ENCODE measurements at regions not wholly inside any gene's neighbourhood (a gene's known extent, or its start where the extent isn't known, plus 50 kb on each side); places are given as distances from the start of the nearest gene placed in this dataset.

DNA sequence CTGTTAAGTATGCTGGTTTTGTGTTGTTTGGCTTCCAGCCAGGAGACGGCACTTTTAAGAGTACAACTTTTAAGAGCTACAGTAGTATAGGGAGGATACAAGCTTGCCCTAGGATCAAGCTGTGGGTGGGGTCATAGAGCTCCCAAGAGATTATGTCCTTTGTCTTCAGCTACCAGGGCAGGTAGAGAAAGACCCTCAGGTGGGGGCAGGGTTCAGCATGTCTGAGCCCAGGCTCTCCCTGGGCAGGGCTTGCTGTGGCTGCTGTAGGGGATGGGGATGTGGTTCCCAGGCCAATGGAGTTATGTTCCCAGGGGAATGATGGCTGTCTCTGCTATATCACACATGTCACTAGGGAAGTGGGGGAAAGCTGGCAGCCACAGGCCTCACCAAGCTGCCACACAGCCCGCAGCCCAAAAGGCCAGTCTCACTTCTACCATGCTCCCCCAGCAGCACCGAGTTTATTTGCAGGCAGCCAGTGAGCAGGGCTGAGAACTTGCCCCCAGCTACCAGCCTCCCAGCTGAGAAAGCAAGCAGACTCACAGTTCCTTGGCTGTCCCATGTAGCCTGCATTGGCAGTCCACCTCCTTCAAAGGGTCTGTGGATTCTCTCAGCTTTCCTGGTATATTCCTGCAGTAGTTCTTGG is 105.7 kb upstream of the ERBB4 start:
- Mint-ChIP-seq H3K27ac (no peak overlapping the region), H3K4me1 (peaks cover 28% of the 10 kb centered on the region), H3K27me3 (ENCODE audit: insufficient read depth, low read depth) (peaks cover 3% of the 10 kb centered on the region), H3K36me3 (peaks cover 2% of the 10 kb centered on the region), H3K9me3 (peaks cover 5% of the 10 kb centered on the region), H3K4me3 (no peak overlapping the region)
- Histone ChIP-seq H3F3A (ENCODE audit: low read depth) (no peaks in the 10 kb centered on the region), H4K20me1 (ENCODE audit: low read depth) (no peaks in the 10 kb centered on the region), H3K4me2 (no peak overlapping the region), H3K9ac (no peak overlapping the region), H3K27me3 (no peaks in the 10 kb centered on the region), H3K79me2 (ENCODE audit: low read depth) (no peaks in the 10 kb centered on the region), H3K4me1 (peaks cover 12% of the 10 kb centered on the region), H3K27ac (no peak overlapping the region), H3K36me3 (no peaks in the 10 kb centered on the region), H3K9me3 (ENCODE audit: low read depth) (no peaks in the 10 kb centered on the region), H3K4me3 (no peak overlapping the region), H2AFZ (replicated peaks) (peak overlapping the region; percentile 93)
- DNase-seq (ENCODE audit: low spot score) = no peak
- TF ChIP-seq EZH2phosphoT487 (IDR thresholded peaks at IDR 0.05) (no peak), CTCF (IDR thresholded peaks at IDR 0.05) (no peak), EZH2 (IDR thresholded peaks at IDR 0.05) (no peak)

DNA sequence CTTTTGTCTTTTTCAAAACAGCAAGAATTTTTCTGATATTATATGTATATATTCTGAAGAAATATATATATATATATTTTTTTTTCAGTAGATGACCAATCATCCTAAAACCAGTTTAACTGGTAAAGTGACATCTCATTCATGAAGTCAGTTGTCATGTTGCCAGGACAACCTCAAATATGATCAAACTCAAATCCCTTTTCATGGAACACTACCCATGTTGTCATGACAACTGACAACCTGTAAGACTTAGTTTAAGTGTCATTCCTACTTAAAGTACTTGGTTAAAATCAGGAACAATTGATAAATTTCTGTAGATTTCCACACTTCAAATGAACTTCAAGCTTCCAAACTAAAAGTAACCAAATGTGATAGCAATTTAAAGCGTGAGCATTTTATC is 101.8 kb upstream of the ERBB4 start:
- H3K4me3 Mint-ChIP-seq = no peak overlapping the region

GRCh38 chr2:212638694-212639093 is 100.1 kb upstream of the ERBB4 start:
- H3K36me3 ChIP-seq = no peaks in the 10 kb centered on the region

More for the DNA sequence above, 101.8 kb upstream of the ERBB4 start:
- Histone ChIP-seq H3K36me3 (no peaks in the 10 kb centered on the region), H4K20me1 (ENCODE audit: low read depth) (no peaks in the 10 kb centered on the region), H3K4me2 (no peak overlapping the region), H3K4me1 (peaks cover 12% of the 10 kb centered on the region), H3K9me3 (ENCODE audit: low read depth) (no peaks in the 10 kb centered on the region), H3K27me3 (no peaks in the 10 kb centered on the region), H3K79me2 (ENCODE audit: low read depth) (no peaks in the 10 kb centered on the region), H3K4me3 (no peak overlapping the region), H3K27ac (no peak overlapping the region), H2AFZ (replicated peaks) (no peak overlapping the region), H3F3A (ENCODE audit: low read depth) (no peaks in the 10 kb centered on the region), H3K9ac (no peak overlapping the region)
- H3K36me3 Mint-ChIP-seq = peaks cover 2% of the 10 kb centered on the region
- H3K27me3 Mint-ChIP-seq (ENCODE audit: insufficient read depth, low read depth) = peaks cover 3% of the 10 kb centered on the region
- peaks cover 23% of the 10 kb centered on the region for H3K4me1 Mint-ChIP-seq
- TF ChIP-seq CTCF (IDR thresholded peaks at IDR 0.05) (no peak), EZH2 (IDR thresholded peaks at IDR 0.05) (no peak), EZH2phosphoT487 (IDR thresholded peaks at IDR 0.05) (no peak)
- peak overlapping the region; percentile 72 for H3K27ac Mint-ChIP-seq
- peaks cover 8% of the 10 kb centered on the region for H3K9me3 Mint-ChIP-seq
- DNase-seq (ENCODE audit: low spot score) = no peak

More at GRCh38 chr2:212638694-212639093, 100.1 kb upstream of the ERBB4 start:
- Histone ChIP-seq H3K9ac (no peak overlapping the region), H3F3A (ENCODE audit: low read depth) (no peaks in the 10 kb centered on the region), H3K4me2 (no peak overlapping the region), H3K27me3 (no peaks in the 10 kb centered on the region), H3K4me3 (no peak overlapping the region), H3K4me1 (no peaks in the 10 kb centered on the region), H3K27ac (no peak overlapping the region), H2AFZ (replicated peaks) (no peak overlapping the region), H3K79me2 (ENCODE audit: low read depth) (no peaks in the 10 kb centered on the region), H4K20me1 (ENCODE audit: low read depth) (no peaks in the 10 kb centered on the region), H3K9me3 (ENCODE audit: low read depth) (no peaks in the 10 kb centered on the region)
- no peak for TF ChIP-seq EZH2 (IDR thresholded peaks at IDR 0.05)
- no peak for TF ChIP-seq EZH2phosphoT487 (IDR thresholded peaks at IDR 0.05)
- TF ChIP-seq CTCF (IDR thresholded peaks at IDR 0.05) = no peak
- no peak overlapping the region for H3K27ac Mint-ChIP-seq
- H3K4me3 Mint-ChIP-seq = no peak overlapping the region
- H3K36me3 Mint-ChIP-seq = peaks cover 2% of the 10 kb centered on the region
- H3K4me1 Mint-ChIP-seq = peaks cover 12% of the 10 kb centered on the region
- H3K9me3 Mint-ChIP-seq = peaks cover 8% of the 10 kb centered on the region
- H3K27me3 Mint-ChIP-seq (ENCODE audit: insufficient read depth, low read depth) = peaks cover 3% of the 10 kb centered on the region
- no peak for DNase-seq (ENCODE audit: low spot score)
